HG03439 (cell line): ENCODE measurements at regions not wholly inside any gene's neighbourhood (a gene's known extent, or its start where the extent isn't known, plus 50 kb on each side); places are given as distances from the start of the nearest gene placed in this dataset.

ENCODE experiments used
- ATAC-seq: cut with Tn5 transposase; IDR thresholded peaks from one replicate; pipeline ENCODE4 v1.9.1; 2021; ENCODE audit warnings: mild to moderate bottlenecking, moderate library complexity; ENCODE audit not compliant: unreplicated experiment

DNA sequence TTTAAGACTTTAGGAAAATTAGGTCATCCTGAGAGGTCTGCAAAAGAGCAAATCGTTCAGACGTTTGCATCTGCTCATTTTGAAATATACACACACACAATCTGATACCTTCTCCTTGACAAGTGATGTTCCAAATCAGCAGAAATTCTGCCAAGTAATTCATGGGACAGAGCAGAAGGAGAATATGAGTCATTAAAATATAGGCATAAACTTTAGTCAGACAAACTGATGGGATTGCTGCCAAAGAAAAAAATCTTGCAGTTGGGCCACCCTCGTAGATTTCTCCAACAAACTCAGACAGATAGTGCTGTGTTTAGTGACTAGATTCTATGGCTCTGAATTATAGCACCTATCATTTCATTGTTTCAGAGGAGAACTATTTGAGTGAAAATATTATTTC, 336.3 kb downstream of the NYAP2 start:
- ATAC-seq = no peak

DNA sequence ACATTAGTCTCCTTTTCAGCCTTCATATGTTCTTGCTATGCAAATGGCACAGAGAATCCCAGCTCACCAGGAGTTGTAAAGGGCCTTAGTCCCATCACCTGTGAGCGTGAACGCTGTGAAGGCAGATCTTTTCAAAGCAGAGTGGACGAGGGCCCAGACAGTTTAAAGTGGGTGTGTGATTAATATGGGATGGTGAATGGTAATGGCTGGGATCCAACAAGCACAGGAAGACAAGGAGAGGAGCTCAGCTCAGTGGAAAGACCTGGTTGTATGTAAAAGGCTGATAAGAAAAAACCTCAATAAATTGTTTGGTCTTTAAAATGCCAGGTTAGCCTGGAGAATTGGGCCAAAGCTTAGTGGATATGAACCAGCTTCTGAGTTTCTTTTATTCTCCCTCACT, 326.2 kb downstream of the NYAP2 start:
- no peak for ATAC-seq
